Right lobe of liver (tissue), 4 donors: ENCODE measurements at regions not wholly inside any gene's neighbourhood (a gene's known extent, or its start where the extent isn't known, plus 50 kb on each side); places are given as distances from the start of the nearest gene placed in this dataset.

Experiments
- POLR2A ChIP-seq: fragments of 450-650 bp; IDR thresholded peaks from one replicate; pipeline ENCODE4 v1.6.1; 2017; ENCODE audit warnings: antibody characterized with exemption, mild to moderate bottlenecking
- TF ChIP-seq, protein P1 (sequence below), 4 donors: fragments of 200-600 bp in 3 of 4; fragments of 450-650 bp in 1 of 4; IDR thresholded peaks; one replicate each; pipeline versions ENCODE4 v1.5.1 to v1.8.0; 2016 to 2022; ENCODE audit warnings: antibody characterized with exemption in 4 of 4, mild to moderate bottlenecking in 2 of 4
- donor health status: DM: no; HTN: no; CAD: no.
- donor health status: DM: no; HTN: no; CAD: no.
- donor health status: DM: no; HTN: yes; CAD: no.

DNA sequence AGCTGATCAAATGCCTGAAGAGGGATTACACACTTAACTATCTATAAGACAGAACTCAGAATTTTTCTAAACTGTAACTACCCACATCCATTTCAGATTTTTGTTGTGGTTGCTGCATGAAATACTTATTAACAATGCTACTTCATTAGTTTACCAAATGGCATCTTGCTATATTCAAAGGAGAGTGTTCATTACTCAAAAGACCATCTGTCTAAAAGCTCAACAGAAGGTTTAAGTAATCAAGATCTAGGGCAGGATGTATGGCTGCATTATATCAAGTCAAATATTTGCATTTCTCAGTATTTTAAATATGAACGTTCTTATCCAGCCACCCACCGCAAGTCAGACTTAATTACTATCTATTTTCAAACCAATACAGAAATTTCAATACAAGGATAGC, 79.9 kb downstream of the SIPA1L2 start:
- TF ChIP-seq, protein P1, sequence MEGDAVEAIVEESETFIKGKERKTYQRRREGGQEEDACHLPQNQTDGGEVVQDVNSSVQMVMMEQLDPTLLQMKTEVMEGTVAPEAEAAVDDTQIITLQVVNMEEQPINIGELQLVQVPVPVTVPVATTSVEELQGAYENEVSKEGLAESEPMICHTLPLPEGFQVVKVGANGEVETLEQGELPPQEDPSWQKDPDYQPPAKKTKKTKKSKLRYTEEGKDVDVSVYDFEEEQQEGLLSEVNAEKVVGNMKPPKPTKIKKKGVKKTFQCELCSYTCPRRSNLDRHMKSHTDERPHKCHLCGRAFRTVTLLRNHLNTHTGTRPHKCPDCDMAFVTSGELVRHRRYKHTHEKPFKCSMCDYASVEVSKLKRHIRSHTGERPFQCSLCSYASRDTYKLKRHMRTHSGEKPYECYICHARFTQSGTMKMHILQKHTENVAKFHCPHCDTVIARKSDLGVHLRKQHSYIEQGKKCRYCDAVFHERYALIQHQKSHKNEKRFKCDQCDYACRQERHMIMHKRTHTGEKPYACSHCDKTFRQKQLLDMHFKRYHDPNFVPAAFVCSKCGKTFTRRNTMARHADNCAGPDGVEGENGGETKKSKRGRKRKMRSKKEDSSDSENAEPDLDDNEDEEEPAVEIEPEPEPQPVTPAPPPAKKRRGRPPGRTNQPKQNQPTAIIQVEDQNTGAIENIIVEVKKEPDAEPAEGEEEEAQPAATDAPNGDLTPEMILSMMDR (IDR thresholded peaks at IDR 0.05): no peak
- no peak for TF ChIP-seq POLR2A
